GM21447 (cell line): ENCODE measurements at regions not wholly inside any gene's neighbourhood (a gene's known extent, or its start where the extent isn't known, plus 50 kb on each side); places are given as distances from the start of the nearest gene placed in this dataset.

Source experiments
- ATAC-seq: cut with Tn5 transposase; IDR thresholded peaks from one replicate; pipeline ENCODE4 v1.9.1; 2021; ENCODE audit not compliant: unreplicated experiment

- ATAC-seq: no peak
Observed at GRCh38 chrX:39125834-39126233, 324.6 kb downstream of the MID1IP1 start.

- ATAC-seq: no peak
Observed at GRCh38 chrX:39133971-39134370, 332.7 kb downstream of the MID1IP1 start.

- ATAC-seq: no peak
Observed at GRCh38 chrX:39137363-39137954, 336.2 kb downstream of the MID1IP1 start.

GRCh38 chrX:39140581-39140980, 339.3 kb downstream of the MID1IP1 start:
- no peak for ATAC-seq

- ATAC-seq: peak; percentile 58
Observed at GRCh38 chrX:39144323-39144722, 343.1 kb downstream of the MID1IP1 start.

- peak; percentile 74 for ATAC-seq
Observed at GRCh38 chrX:39144956-39145355, 343.7 kb downstream of the MID1IP1 start.

- ATAC-seq: no peak
Observed at GRCh38 chrX:39145859-39146258, 344.6 kb downstream of the MID1IP1 start.

GRCh38 chrX:39149761-39150160, 348.5 kb downstream of the MID1IP1 start:
- no peak for ATAC-seq

GRCh38 chrX:39150220-39150619, 349.0 kb downstream of the MID1IP1 start:
- no peak for ATAC-seq

- ATAC-seq: no peak
Observed at GRCh38 chrX:39150621-39151020, 349.4 kb downstream of the MID1IP1 start.

GRCh38 chrX:39152106-39152649, 350.9 kb downstream of the MID1IP1 start:
- no peak for ATAC-seq

GRCh38 chrX:39156051-39156450, 354.8 kb downstream of the MID1IP1 start:
- ATAC-seq: no peak

GRCh38 chrX:39157006-39157405, 355.7 kb downstream of the MID1IP1 start:
- no peak for ATAC-seq

GRCh38 chrX:39157796-39158195, 356.5 kb downstream of the MID1IP1 start:
- ATAC-seq: no peak

- peak; percentile 80 for ATAC-seq
Observed at GRCh38 chrX:39158801-39159657, 357.8 kb downstream of the MID1IP1 start.

- ATAC-seq: no peak
Observed at GRCh38 chrX:39159921-39160507, 358.8 kb downstream of the MID1IP1 start.

GRCh38 chrX:39161611-39162255, 360.5 kb downstream of the MID1IP1 start:
- no peak for ATAC-seq

- no peak for ATAC-seq
Observed at GRCh38 chrX:39162322-39162735, 361.1 kb downstream of the MID1IP1 start.

- ATAC-seq: no peak
Observed at GRCh38 chrX:39163581-39164126, 362.4 kb downstream of the MID1IP1 start.

- no peak for ATAC-seq
Observed at GRCh38 chrX:39164212-39164611, 363.0 kb downstream of the MID1IP1 start.

- ATAC-seq: no peak
Observed at GRCh38 chrX:39165185-39165584, 363.9 kb downstream of the MID1IP1 start.
